LHCN-M2 (cell line): ENCODE measurements at regions not wholly inside any gene's neighbourhood (a gene's known extent, or its start where the extent isn't known, plus 50 kb on each side); places are given as distances from the start of the nearest gene placed in this dataset.
"Not testable (repeated sequence)": the region's sequence is repeated elsewhere in the genome, so short reads cannot be mapped to it uniquely, and the experiment has no call there.

Experiments used
- DNase-seq: peaks from one replicate; pipeline ENCODE4 v3.0.0-alpha.2; 2012; ENCODE audit warnings: low read depth

GRCh38 chr16:6857575-6857974 is 475.1 kb upstream of the RBFOX1 start:
- no peak for DNase-seq

- DNase-seq = no peak
Observed at GRCh38 chr16:6856578-6856977, 476.1 kb upstream of the RBFOX1 start.

GRCh38 chr16:6853565-6853964 is 479.1 kb upstream of the RBFOX1 start:
- DNase-seq = no peak

- no peak for DNase-seq
Observed at GRCh38 chr16:6852643-6853225, 479.9 kb upstream of the RBFOX1 start.

GRCh38 chr16:6846452-6846851 is 486.2 kb upstream of the RBFOX1 start:
- DNase-seq = no peak

- DNase-seq = no peak
Observed at GRCh38 chr16:6841392-6841791, 491.3 kb upstream of the RBFOX1 start.

- DNase-seq = no peak
Observed at GRCh38 chr16:6837722-6838121, 494.9 kb upstream of the RBFOX1 start.

GRCh38 chr16:6836766-6837165 is 495.9 kb upstream of the RBFOX1 start:
- DNase-seq = no peak

- no peak for DNase-seq
Observed at GRCh38 chr16:6835941-6836340, 496.7 kb upstream of the RBFOX1 start.

GRCh38 chr16:6835516-6835915 is 497.1 kb upstream of the RBFOX1 start:
- DNase-seq = no peak

- DNase-seq = no peak
Observed at GRCh38 chr16:6828690-6829089, 504.0 kb upstream of the RBFOX1 start.

- DNase-seq = no peak
Observed at GRCh38 chr16:6827931-6828330, 504.7 kb upstream of the RBFOX1 start.

DNA sequence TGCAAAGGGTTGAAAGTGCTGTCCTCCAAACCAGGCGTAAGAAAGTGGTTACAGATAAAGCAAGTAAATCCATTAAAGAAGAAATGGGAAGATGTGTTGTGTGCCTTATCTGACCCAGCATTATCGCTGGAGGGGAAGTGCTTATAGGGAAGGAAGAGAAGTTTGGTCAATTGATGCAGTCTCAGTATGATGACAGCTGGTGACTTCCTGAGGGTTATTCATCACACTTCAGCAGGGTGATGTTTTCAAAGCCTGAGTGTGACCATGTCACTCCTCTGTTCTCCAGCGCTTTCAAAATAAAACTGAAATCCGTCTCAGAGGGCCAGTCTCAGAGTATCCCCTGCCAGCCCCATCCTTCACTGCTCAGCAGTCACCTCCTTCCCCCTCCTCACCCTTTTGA is 505.4 kb upstream of the RBFOX1 start:
- no peak for DNase-seq

DNA sequence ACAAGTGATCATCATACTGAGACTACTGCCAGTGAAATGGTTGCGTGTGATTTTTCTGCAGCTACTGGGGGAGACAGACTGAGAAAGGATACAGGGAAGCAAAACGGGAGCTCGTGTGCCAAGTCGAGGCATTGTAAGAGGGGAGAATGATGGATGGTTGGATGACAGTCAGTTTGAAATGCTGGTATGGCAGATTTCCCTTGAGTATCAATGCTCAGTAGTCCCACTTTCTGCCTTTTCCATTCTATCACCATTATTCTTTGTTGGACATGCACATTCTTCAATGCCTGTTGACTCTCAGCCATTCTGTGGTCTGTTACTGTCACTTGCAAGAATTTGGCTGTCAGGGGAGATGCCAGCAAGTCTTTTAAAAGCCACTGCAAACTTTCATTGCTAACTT is 510.6 kb upstream of the RBFOX1 start:
- no peak for DNase-seq

DNA sequence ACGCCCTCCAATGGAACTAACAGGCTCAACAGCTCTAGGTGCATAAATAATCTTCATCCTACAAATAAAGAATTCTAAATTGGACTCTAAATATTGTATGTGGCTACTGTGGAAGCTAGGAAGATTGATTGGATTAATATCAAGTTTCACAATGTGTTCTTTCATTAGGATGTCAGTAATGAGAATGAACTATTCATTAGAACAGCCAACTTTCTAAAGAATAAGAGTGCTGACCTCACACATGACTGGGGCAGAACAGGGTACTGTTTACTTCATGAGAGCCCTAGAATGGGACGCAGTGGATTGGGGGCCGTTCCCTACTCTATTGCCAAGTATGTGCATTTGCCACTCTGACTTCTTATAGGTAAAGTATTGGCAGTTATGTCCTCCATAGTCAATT is 528.2 kb upstream of the RBFOX1 start:
- no peak for DNase-seq

GRCh38 chr16:6803176-6803575 is 529.5 kb upstream of the RBFOX1 start:
- no peak for DNase-seq

DNA sequence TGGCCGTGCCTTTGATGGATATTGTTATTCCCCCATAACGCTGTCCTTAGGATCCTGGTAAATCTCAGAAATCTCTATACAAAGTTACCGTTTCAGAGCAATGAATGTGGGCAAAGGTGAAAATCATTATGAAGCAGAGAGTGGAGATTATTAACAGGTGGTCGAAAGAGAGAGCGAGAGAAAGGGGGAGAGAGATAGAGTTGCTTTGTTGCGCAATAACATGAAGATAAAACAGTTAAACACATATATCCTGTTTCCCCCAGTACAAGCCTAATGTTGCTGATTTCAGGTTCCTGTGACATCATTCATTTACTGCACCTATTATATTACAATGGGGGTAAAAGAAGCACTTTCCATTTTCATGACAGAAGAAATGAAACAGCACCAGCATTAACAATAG is 535.4 kb upstream of the RBFOX1 start:
- DNase-seq = no peak

- no peak for DNase-seq
Observed at GRCh38 chr16:6777624-6778023, 555.0 kb upstream of the RBFOX1 start.

GRCh38 chr16:6775712-6776111 is 556.9 kb upstream of the RBFOX1 start:
- DNase-seq = no peak

GRCh38 chr16:6771956-6772355 is 560.7 kb upstream of the RBFOX1 start:
- DNase-seq = no peak

DNA sequence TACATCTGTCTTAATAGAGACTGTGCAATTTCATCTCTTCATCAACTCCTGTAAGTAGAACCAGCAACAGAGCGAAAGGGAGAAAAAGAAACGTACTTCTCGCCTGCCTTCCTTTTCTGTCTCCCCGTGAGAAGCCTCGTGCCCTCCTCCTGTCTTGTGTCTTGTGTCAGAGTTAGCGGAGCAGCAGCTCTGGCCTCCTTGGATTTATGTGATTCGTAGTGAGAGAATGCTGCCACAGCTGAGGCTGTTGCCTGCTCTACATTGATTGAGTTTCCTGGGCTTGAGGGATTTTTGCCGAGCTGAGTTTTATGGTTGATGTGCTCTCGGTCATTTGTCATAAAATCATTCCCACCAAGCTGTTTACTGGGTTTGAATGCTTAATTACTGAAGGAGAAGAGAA is 579.1 kb upstream of the RBFOX1 start:
- DNase-seq = no peak

GRCh38 chr16:6751191-6751590 is 581.5 kb upstream of the RBFOX1 start:
- no peak for DNase-seq

GRCh38 chr16:6749698-6750097 is 582.9 kb upstream of the RBFOX1 start:
- no peak for DNase-seq

- DNase-seq = not testable (repeated sequence)
Observed at GRCh38 chr16:6736302-6736701, 596.3 kb upstream of the RBFOX1 start.
